Hepatocyte (in vitro differentiated cells): ENCODE measurements at regions not wholly inside any gene's neighbourhood (a gene's known extent, or its start where the extent isn't known, plus 50 kb on each side); places are given as distances from the start of the nearest gene placed in this dataset.

Experiments
- DNase-seq: peaks from one replicate; pipeline ENCODE4 v3.0.0-alpha.2; 2016; ENCODE audit warnings: low spot score
- H2AFZ ChIP-seq: fragments of 200-600 bp; sonication (generic); 2 replicates; pipeline ENCODE4 v1.6.0; 2016; ENCODE audit warnings: antibody characterized with exemption, mild to moderate bottlenecking
- H3K27ac ChIP-seq: fragments of 200-600 bp; sonication (generic); 2 replicates; pipeline ENCODE4 v1.5.1; 2016; ENCODE audit warnings: mild to moderate bottlenecking
- H3K27me3 ChIP-seq: fragments of 200-600 bp; sonication (generic); 2 replicates; pipeline ENCODE4 v1.6.1; 2016
- H3K36me3 ChIP-seq: fragments of 200-600 bp; sonication (generic); replicated peaks from 2 replicates; pipeline ENCODE4 v1.5.1; 2016; ENCODE audit warnings: low read depth; ENCODE audit not compliant: insufficient read depth
- H3K4me1 ChIP-seq: fragments of 200-600 bp; sonication (generic); 2 replicates; pipeline ENCODE4 v1.5.1; 2016; ENCODE audit warnings: mild to moderate bottlenecking, moderate library complexity; ENCODE audit not compliant: insufficient read depth
- H3K4me2 ChIP-seq: fragments of 200-600 bp; sonication (generic); 2 replicates; pipeline ENCODE4 v1.6.0; 2016
- H3K4me3 ChIP-seq: fragments of 200-600 bp; sonication (generic); 2 replicates; pipeline ENCODE4 v1.5.1; 2016; ENCODE audit warnings: mild to moderate bottlenecking
- H3K79me2 ChIP-seq: fragments of 200-600 bp; sonication (generic); 2 replicates; pipeline ENCODE4 v1.6.0; 2017; ENCODE audit warnings: mild to moderate bottlenecking
- H3K9me2 ChIP-seq: fragments of 200-600 bp; sonication (generic); replicated peaks from 2 replicates; pipeline ENCODE4 v1.6.0; 2017; ENCODE audit warnings: mild to moderate bottlenecking; ENCODE audit not compliant: insufficient read depth
- H3K9me3 ChIP-seq: fragments of 200-600 bp; sonication (generic); 2 replicates; pipeline ENCODE4 v1.5.1; 2016; ENCODE audit warnings: low read depth, mild to moderate bottlenecking
- H4K20me1 ChIP-seq: fragments of 200-600 bp; sonication (generic); 2 replicates; pipeline ENCODE4 v1.6.0; 2016; ENCODE audit warnings: mild to moderate bottlenecking; ENCODE audit not compliant: insufficient read depth, poor library complexity, severe bottlenecking
- CTCF ChIP-seq: fragments of 200-600 bp; sonication (generic); IDR thresholded peaks from 2 replicates; pipeline ENCODE4 v1.5.1; 2016; ENCODE audit warnings: antibody characterized with exemption, mild to moderate bottlenecking; ENCODE audit not compliant: poor library complexity
- EZH2 ChIP-seq: fragments of 200-600 bp; sonication (generic); IDR thresholded peaks from 2 replicates; pipeline ENCODE4 v1.6.1; 2016; ENCODE audit warnings: antibody characterized with exemption, mild to moderate bottlenecking, borderline replicate concordance
- EZH2phosphoT487 ChIP-seq: fragments of 200-600 bp; sonication (generic); IDR thresholded peaks from one replicate; pipeline ENCODE4 v1.6.1; 2018; ENCODE audit warnings: antibody characterized with exemption, mild to moderate bottlenecking, low read depth, moderate library complexity; ENCODE audit not compliant: unreplicated experiment, severe bottlenecking
- WGBS: methylation state at CpG from one replicate; pipeline ENCODE4 v1.1.6; 2016; ENCODE audit warnings: low lambda C conversion rate; ENCODE audit errors: missing lambda C conversion rate; 5-methylcytosine and 5-hydroxymethylcytosine counted together

- TF ChIP-seq CTCF (no peak), EZH2phosphoT487 (no peak), EZH2 (no peak)
- H3K4me3 ChIP-seq, result no peak overlapping the region
- no peaks in the 10 kb centered on the region for H3K36me3 ChIP-seq
- no peaks in the 10 kb centered on the region for H4K20me1 ChIP-seq
- H3K4me2 ChIP-seq, result no peak overlapping the region
- 85% methylated on average over 4 of the region's 4 CpGs for WGBS
- DNase-seq, result no peak
- H3K27ac ChIP-seq, result no peak overlapping the region
- no peaks in the 10 kb centered on the region for H3K4me1 ChIP-seq
- peaks cover 5% of the 10 kb centered on the region for H3K27me3 ChIP-seq
- H2AFZ ChIP-seq, result no peak overlapping the region
- no peaks in the 10 kb centered on the region for H3K9me2 ChIP-seq
- no peaks in the 10 kb centered on the region for H3K79me2 ChIP-seq
- no peaks in the 10 kb centered on the region for H3K9me3 ChIP-seq
Measured at GRCh38 chr20:57898332-57898731, 188.5 kb upstream of the PMEPA1 start.

- TF ChIP-seq EZH2 (no peak), CTCF (no peak), EZH2phosphoT487 (no peak)
- DNase-seq, result no peak
- Histone ChIP-seq H3K9me2 (no peaks in the 10 kb centered on the region), H3K79me2 (no peaks in the 10 kb centered on the region), H3K27ac (no peak overlapping the region), H2AFZ (no peak overlapping the region), H3K4me3 (no peak overlapping the region), H3K36me3 (no peaks in the 10 kb centered on the region), H3K27me3 (peaks cover 5% of the 10 kb centered on the region), H4K20me1 (no peaks in the 10 kb centered on the region), H3K4me1 (no peaks in the 10 kb centered on the region), H3K4me2 (no peak overlapping the region), H3K9me3 (no peaks in the 10 kb centered on the region)
- WGBS, result 90% methylated on average over 4 of the region's 4 CpGs
Measured at GRCh38 chr20:57897891-57898290, 188.1 kb upstream of the PMEPA1 start.

GRCh38 chr20:57897156-57897874 lies 187.5 kb upstream of the PMEPA1 start:
- Histone ChIP-seq H3K9me2 (no peaks in the 10 kb centered on the region), H4K20me1 (no peaks in the 10 kb centered on the region), H3K4me1 (no peaks in the 10 kb centered on the region), H3K27me3 (peaks cover 5% of the 10 kb centered on the region), H3K79me2 (no peaks in the 10 kb centered on the region), H3K4me3 (no peak overlapping the region), H3K9me3 (no peaks in the 10 kb centered on the region), H3K27ac (no peak overlapping the region), H3K36me3 (no peaks in the 10 kb centered on the region), H2AFZ (no peak overlapping the region), H3K4me2 (no peak overlapping the region)
- 87% methylated on average over 18 of the region's 18 CpGs for WGBS
- TF ChIP-seq EZH2 (no peak), EZH2phosphoT487 (no peak), CTCF (no peak)
- DNase-seq, result no peak

GRCh38 chr20:57896563-57896962 lies 186.7 kb upstream of the PMEPA1 start:
- Histone ChIP-seq H3K4me2 (no peak overlapping the region), H3K4me3 (no peak overlapping the region), H3K27ac (no peak overlapping the region), H2AFZ (no peak overlapping the region), H3K9me3 (no peaks in the 10 kb centered on the region), H3K36me3 (no peaks in the 10 kb centered on the region), H3K27me3 (peaks cover 5% of the 10 kb centered on the region), H3K9me2 (no peaks in the 10 kb centered on the region), H3K79me2 (no peaks in the 10 kb centered on the region), H3K4me1 (no peaks in the 10 kb centered on the region), H4K20me1 (no peaks in the 10 kb centered on the region)
- WGBS, result 94% methylated on average over 6 of the region's 6 CpGs
- TF ChIP-seq CTCF, result no peak
- TF ChIP-seq EZH2phosphoT487, result no peak
- TF ChIP-seq EZH2, result no peak
- DNase-seq, result no peak
